B cell (primary cell): ENCODE measurements at regions not wholly inside any gene's neighbourhood (a gene's known extent, or its start where the extent isn't known, plus 50 kb on each side); places are given as distances from the start of the nearest gene placed in this dataset.

Experiments used
- ATAC-seq: fragments of 200-7000 bp; cut with Tn5 transposase; one replicate; pipeline ENCODE4 v1.10.0; 2021; ENCODE audit warnings: low read depth, mild to moderate bottlenecking, moderate number of reproducible peaks, moderate library complexity
- CTCF ChIA-PET: fragments of 350-600 bp; sonication (Branson Sonifier 250); formaldehyde crosslinking; loops from one replicate; lab custom pipeline; 2021; ENCODE audit warnings: antibody characterized with exemption, inconsistent platforms; lab: Charles Lee
- POLR2A ChIA-PET: fragments of 350-600 bp; sonication (Branson Sonifier 250); formaldehyde crosslinking; loops from one replicate; lab custom pipeline; 2021; ENCODE audit warnings: antibody characterized with exemption; lab: Charles Lee
- DNase-seq: peaks from one replicate; pipeline ENCODE4 v3.0.0; 2013
- H2AFZ ChIP-seq: 2 replicates; pipeline ENCODE4 v1.6.1; 2012; ENCODE audit warnings: mild to moderate bottlenecking, low read depth, low read length; ENCODE audit not compliant: insufficient read depth, poor library complexity, severe bottlenecking
- H3K27ac ChIP-seq, 2 donors: 1 replicate in 1 of 2; 2 replicates in 1 of 2; pipeline ENCODE4 v1.5.1; 2012 to 2013; ENCODE audit warnings: low read length in 2 of 2, mild to moderate bottlenecking in 2 of 2, moderate library complexity in 1 of 2
- H3K27me3 ChIP-seq, 4 experiments: fragments of 200-600 bp in 1 of 4; sonication (generic) in 1 of 4; replicated peaks in 1 of 4; 1 replicate in 2 of 4; 2 replicates in 2 of 4; pipeline versions ENCODE4 v1.6.1 to v1.7.0; 2013 to 2016; ENCODE audit warnings: low read length in 3 of 4, mild to moderate bottlenecking in 2 of 4, mixed read lengths in 1 of 4, moderate library complexity in 1 of 4; ENCODE audit not compliant: insufficient read depth in 4 of 4, control insufficient read depth in 3 of 4; ENCODE audit errors: control extremely low read depth in 1 of 4
- H3K36me3 ChIP-seq, 2 experiments: replicated peaks in 1 of 2; 1 replicate in 1 of 2; 2 replicates in 1 of 2; pipeline versions ENCODE4 v1.6.1 to v1.7.1; 2013; ENCODE audit warnings: low read length in 1 of 2; ENCODE audit not compliant: insufficient read depth in 2 of 2, control insufficient read depth in 1 of 2; ENCODE audit errors: control extremely low read depth in 1 of 2, extremely low read depth in 1 of 2
- H3K4me1 ChIP-seq, 2 donors: fragments of 200-600 bp in 1 of 2; sonication (generic) in 1 of 2; 1 replicate in 1 of 2; 2 replicates in 1 of 2; pipeline versions ENCODE4 v1.5.1 to v1.6.1; 2013 to 2017; ENCODE audit warnings: low read length in 2 of 2; ENCODE audit not compliant: control insufficient read depth in 2 of 2, insufficient read depth in 2 of 2
- H3K4me2 ChIP-seq: replicated peaks from 2 replicates; pipeline ENCODE3; 2012; ENCODE audit warnings: mild to moderate bottlenecking, low read depth, low read length; ENCODE audit not compliant: poor library complexity, severe bottlenecking
- H3K4me3 ChIP-seq, 5 experiments: fragments of 200-600 bp in 1 of 5; sonication (generic) in 1 of 5; 1 replicate in 3 of 5; 2 replicates in 2 of 5; pipeline versions ENCODE4 v1.5.1 to v1.7.0; 2011 to 2016; ENCODE audit warnings: low read length in 4 of 5, mild to moderate bottlenecking in 4 of 5, low read depth in 2 of 5, control low read depth in 1 of 5, moderate library complexity in 1 of 5; ENCODE audit not compliant: insufficient read depth in 1 of 5; ENCODE audit errors: control extremely low read depth in 1 of 5, extremely low read depth in 1 of 5
- H3K79me2 ChIP-seq: fragments of 200-600 bp; sonication (generic); one replicate; pipeline ENCODE4 v1.6.0; 2016; ENCODE audit warnings: low read length; ENCODE audit not compliant: control insufficient read depth, insufficient read depth
- H3K9ac ChIP-seq: fragments of 200-600 bp; sonication (generic); 2 replicates; pipeline ENCODE4 v1.6.1; 2017; ENCODE audit warnings: mild to moderate bottlenecking, low read length, moderate library complexity
- H3K9me3 ChIP-seq, 3 donors: one replicate each; pipeline versions ENCODE4 v1.6.1 to v1.7.1; 2013; ENCODE audit warnings: low read length in 2 of 3; ENCODE audit not compliant: control insufficient read depth in 2 of 3, insufficient read depth in 1 of 3; ENCODE audit errors: control extremely low read depth in 1 of 3
- H4K20me1 ChIP-seq: 2 replicates; pipeline ENCODE4 v1.6.0; 2012; ENCODE audit warnings: mild to moderate bottlenecking, low read length; ENCODE audit not compliant: insufficient read depth, control insufficient read depth, poor library complexity, severe bottlenecking
- H3K27ac Mint-ChIP-seq: one replicate; pipeline ENCODE4 v1.8.0; 2021; ENCODE audit warnings: mixed read lengths
- H3K27me3 Mint-ChIP-seq: one replicate; pipeline ENCODE4 v1.8.0; 2021; ENCODE audit warnings: mixed read lengths
- H3K4me1 Mint-ChIP-seq: one replicate; pipeline ENCODE4 v1.8.0; 2021; ENCODE audit warnings: mixed read lengths
- H3K4me3 Mint-ChIP-seq: one replicate; pipeline ENCODE4 v1.8.0; 2021; ENCODE audit warnings: mixed read lengths
- H3K9me3 Mint-ChIP-seq: one replicate; pipeline ENCODE4 v1.8.0; 2022; ENCODE audit warnings: mixed read lengths; ENCODE audit not compliant: insufficient read depth
- EZH2 ChIP-seq: IDR thresholded peaks from 2 replicates; pipeline ENCODE4 v1.6.1; 2012; ENCODE audit warnings: borderline replicate concordance, low read depth, mild to moderate bottlenecking, moderate library complexity, low read length; ENCODE audit not compliant: insufficient read depth, poor library complexity, severe bottlenecking
- WGBS: methylation state at CpG from one replicate; pipeline ENCODE4 v1.1.5; 2013; ENCODE audit warnings: missing lambda C conversion rate; ENCODE audit not compliant: insufficient coverage; 5-methylcytosine and 5-hydroxymethylcytosine counted together
- intact Hi-C: fragments of 100-400 bp; cut with micrococcal nuclease; formaldehyde crosslinking; loops from one replicate; pipeline ENCODE4 v1.10.0; 2022
- TF ChIP-seq, protein P1 (sequence below): fragments of 200-600 bp; IDR thresholded peaks from one replicate; pipeline ENCODE4 v1.8.0; 2022; ENCODE audit warnings: antibody characterized with exemption, mild to moderate bottlenecking

DNA sequence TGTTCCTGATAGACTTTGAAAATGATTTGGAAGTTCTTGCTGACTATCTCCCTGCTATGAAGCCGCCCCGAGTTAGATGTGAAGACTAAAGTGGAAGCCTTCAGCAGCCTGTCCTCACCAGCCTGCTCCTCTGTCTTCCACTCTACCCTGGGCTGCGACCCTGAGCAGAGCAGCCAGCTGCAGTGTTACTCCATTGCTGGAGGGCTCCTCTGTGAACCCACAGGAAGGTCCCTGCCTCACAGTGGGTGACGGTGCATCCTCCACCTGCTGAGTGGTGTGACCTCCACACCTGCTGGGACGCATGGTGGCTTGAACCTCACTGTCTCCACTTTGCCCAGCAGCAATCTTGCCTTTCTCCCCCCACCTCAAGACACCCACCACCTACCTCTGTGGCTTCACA is 116.4 kb downstream of the IRS2 start:
- Histone ChIP-seq H3K9me3 (peaks cover 0 to 3% (median 0%) of the 10 kb centered on the region in 3 donors), H3K27ac (no peak overlapping the region), H3K4me1 (no peaks in the 10 kb centered on the region), H3K79me2 (no peaks in the 10 kb centered on the region), H3K4me2 (no peak overlapping the region), H2AFZ (no peak overlapping the region), H3K27me3 (no peaks in the 10 kb centered on the region), H4K20me1 (no peaks in the 10 kb centered on the region), H3K36me3 (no peaks in the 10 kb centered on the region), H3K9ac (no peak overlapping the region), H3K4me3 (no peak overlapping the region)
- Mint-ChIP-seq H3K4me3 (no peak overlapping the region), H3K27me3 (peaks cover 3% of the 10 kb centered on the region), H3K9me3 (no peaks in the 10 kb centered on the region), H3K27ac (no peak overlapping the region), H3K4me1 (no peaks in the 10 kb centered on the region)
- intact Hi-C loops, result no loop called here
- ATAC-seq (no peak), DNase-seq (no peak)
- TF ChIP-seq, protein P1, sequence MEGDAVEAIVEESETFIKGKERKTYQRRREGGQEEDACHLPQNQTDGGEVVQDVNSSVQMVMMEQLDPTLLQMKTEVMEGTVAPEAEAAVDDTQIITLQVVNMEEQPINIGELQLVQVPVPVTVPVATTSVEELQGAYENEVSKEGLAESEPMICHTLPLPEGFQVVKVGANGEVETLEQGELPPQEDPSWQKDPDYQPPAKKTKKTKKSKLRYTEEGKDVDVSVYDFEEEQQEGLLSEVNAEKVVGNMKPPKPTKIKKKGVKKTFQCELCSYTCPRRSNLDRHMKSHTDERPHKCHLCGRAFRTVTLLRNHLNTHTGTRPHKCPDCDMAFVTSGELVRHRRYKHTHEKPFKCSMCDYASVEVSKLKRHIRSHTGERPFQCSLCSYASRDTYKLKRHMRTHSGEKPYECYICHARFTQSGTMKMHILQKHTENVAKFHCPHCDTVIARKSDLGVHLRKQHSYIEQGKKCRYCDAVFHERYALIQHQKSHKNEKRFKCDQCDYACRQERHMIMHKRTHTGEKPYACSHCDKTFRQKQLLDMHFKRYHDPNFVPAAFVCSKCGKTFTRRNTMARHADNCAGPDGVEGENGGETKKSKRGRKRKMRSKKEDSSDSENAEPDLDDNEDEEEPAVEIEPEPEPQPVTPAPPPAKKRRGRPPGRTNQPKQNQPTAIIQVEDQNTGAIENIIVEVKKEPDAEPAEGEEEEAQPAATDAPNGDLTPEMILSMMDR, result no peak
- no peak for TF ChIP-seq EZH2
- WGBS, result 48% methylated on average over 5 of the region's 5 CpGs
- ChIA-PET POLR2A (no interaction called here), CTCF (no interaction called here)

DNA sequence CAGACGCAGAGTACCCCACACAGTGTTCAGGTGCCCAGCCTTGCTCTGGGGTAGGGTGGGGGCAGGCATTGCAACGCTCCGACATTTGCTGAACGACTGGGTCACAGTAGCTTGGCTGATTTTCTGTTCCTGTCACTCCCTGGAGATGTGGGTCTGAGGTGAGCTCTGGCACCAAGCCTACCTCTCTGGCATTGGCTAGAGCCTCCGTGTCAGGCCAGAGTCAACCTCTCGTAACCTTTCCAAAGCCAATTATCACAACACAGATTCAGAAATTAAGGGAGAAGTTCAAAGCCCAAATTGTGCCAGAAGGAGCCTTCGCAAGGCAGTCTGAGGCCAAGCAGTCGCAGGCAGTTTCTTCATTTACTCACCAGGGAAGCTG is 117.2 kb downstream of the IRS2 start:
- no peaks in the 10 kb centered on the region for H3K4me1 Mint-ChIP-seq
- no peak for DNase-seq
- no peak overlapping the region for H3K4me3 Mint-ChIP-seq
- no peaks in the 10 kb centered on the region for H3K79me2 ChIP-seq
- intact Hi-C loops, result no loop called here
- H3K9me3 ChIP-seq, result peaks cover 0 to 3% (median 0%) of the 10 kb centered on the region in 3 donors
- H3K4me2 ChIP-seq, result no peak overlapping the region
- WGBS, result 90% methylated on average over 5 of the region's 8 CpGs
- no peak overlapping the region for H3K9ac ChIP-seq
- H3K27ac Mint-ChIP-seq, result no peak overlapping the region
- no peaks in the 10 kb centered on the region for H3K9me3 Mint-ChIP-seq
- H3K27ac ChIP-seq, result no peak overlapping the region
- peaks cover under 1% of the 10 kb centered on the region for H3K27me3 Mint-ChIP-seq
- H3K4me1 ChIP-seq, result no peaks in the 10 kb centered on the region
- no peak for ATAC-seq
- CTCF ChIA-PET, result no interaction called here
- no peak overlapping the region for H3K4me3 ChIP-seq
- H2AFZ ChIP-seq, result no peak overlapping the region
- POLR2A ChIA-PET, result no interaction called here
- H4K20me1 ChIP-seq, result no peaks in the 10 kb centered on the region
- no peaks in the 10 kb centered on the region for H3K36me3 ChIP-seq
- no peaks in the 10 kb centered on the region for H3K27me3 ChIP-seq
- TF ChIP-seq, protein P1, result no peak
- no peak for TF ChIP-seq EZH2
